Fibroblast of pulmonary artery (primary cell): ENCODE measurements at regions not wholly inside any gene's neighbourhood (a gene's known extent, or its start where the extent isn't known, plus 50 kb on each side); places are given as distances from the start of the nearest gene placed in this dataset.
A peak's percentile ranks its signal among the peaks of the same experiment; 100 is the strongest.

Experiments
- DNase-seq: peaks from one replicate; pipeline ENCODE4 v3.0.0-alpha.2; 2010; ENCODE audit warnings: low read depth
- H3K4me3 ChIP-seq: replicated peaks from 2 replicates; pipeline ENCODE4 v1.5.1; 2011; ENCODE audit warnings: low read depth, mild to moderate bottlenecking, control low read depth, low read length, moderate library complexity
- TF ChIP-seq, protein P1 (sequence below): IDR thresholded peaks from 2 replicates; pipeline ENCODE4 v1.5.1; 2011; ENCODE audit warnings: mild to moderate bottlenecking, control low read depth, low read length, inconsistent platforms; ENCODE audit errors: missing control alignments

DNA sequence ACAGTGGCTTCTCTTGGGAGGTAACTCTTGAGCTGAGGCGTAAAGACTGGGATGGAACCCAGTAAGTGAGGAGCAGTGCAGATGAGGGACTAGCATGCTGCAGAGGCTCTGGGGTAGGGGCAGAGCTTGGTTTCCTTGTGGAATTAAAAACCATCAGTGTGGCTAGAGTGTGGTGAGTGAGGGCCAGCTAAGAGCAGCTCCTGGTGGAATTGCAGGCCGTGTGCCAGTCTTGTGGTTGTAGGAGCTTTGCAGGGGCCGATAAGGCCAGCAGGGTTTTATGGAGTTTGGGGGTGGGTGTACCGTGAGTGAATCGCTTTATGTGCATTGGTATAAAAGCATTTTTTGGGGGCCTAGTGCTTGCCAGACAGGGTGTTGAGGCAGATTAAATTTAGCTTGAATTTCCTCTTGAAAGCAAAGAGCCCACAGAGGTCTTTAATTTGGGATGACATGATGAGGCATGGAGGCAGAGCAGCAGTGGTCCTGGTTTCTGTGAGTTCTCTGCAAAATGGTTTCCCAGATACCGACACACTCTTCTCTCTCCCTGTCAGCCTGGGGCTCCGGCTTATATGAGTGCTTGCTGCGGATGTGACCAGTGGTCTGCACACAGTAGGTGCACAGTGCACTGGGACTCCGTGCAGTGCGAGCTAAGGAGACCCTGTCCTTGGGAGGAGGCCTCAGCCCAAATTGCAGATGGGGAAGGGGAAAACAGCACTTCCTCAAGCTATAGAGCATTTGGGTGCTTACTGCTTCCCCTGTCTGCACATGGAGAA, 176.4 kb upstream of the PITX1 start:
- H3K4me3 ChIP-seq, result no peak overlapping the region
- TF ChIP-seq, protein P1, sequence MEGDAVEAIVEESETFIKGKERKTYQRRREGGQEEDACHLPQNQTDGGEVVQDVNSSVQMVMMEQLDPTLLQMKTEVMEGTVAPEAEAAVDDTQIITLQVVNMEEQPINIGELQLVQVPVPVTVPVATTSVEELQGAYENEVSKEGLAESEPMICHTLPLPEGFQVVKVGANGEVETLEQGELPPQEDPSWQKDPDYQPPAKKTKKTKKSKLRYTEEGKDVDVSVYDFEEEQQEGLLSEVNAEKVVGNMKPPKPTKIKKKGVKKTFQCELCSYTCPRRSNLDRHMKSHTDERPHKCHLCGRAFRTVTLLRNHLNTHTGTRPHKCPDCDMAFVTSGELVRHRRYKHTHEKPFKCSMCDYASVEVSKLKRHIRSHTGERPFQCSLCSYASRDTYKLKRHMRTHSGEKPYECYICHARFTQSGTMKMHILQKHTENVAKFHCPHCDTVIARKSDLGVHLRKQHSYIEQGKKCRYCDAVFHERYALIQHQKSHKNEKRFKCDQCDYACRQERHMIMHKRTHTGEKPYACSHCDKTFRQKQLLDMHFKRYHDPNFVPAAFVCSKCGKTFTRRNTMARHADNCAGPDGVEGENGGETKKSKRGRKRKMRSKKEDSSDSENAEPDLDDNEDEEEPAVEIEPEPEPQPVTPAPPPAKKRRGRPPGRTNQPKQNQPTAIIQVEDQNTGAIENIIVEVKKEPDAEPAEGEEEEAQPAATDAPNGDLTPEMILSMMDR, result no peak
- no peak for DNase-seq

DNA sequence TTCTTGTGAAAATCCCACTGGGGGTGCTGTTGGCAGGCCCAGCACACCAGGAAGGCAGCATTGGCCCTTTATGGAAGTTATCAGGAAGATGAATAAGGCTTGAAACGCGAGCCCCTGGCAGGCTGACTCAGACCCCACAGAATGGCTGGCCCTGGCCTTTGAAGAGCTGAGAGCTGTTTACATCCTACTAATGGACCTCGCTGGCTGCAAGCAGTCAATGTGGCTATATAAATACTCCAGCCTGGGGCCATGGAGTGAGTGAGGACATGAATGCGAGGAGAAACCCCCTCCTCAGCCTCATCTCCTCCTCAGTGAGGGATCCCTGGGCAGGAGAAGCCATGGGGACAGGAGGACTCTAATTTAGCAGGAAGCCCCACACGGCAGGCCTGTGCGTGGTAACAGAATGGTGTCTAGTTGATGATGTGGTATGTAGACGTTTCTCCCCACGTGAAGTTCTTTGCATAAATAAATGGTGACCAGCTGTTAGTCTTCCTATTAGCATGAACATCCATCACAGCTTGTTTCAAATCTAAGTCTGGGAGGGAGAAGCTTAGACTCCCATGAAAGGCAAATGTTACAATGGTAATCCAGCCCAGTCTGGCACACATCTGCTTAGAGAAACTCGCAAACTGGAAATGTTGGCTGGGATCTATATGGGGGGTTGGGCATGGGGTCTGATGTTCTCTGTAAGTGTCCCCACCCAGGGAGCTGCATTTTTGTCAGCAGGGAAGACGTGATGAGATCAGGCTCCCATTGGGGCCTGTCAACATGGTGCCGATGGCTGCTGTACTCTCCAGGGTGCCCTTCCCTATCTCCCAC, 175.1 kb upstream of the PITX1 start:
- no peak overlapping the region for H3K4me3 ChIP-seq
- peak; percentile 93 for DNase-seq
- TF ChIP-seq, protein P1, result peak; percentile 39

DNA sequence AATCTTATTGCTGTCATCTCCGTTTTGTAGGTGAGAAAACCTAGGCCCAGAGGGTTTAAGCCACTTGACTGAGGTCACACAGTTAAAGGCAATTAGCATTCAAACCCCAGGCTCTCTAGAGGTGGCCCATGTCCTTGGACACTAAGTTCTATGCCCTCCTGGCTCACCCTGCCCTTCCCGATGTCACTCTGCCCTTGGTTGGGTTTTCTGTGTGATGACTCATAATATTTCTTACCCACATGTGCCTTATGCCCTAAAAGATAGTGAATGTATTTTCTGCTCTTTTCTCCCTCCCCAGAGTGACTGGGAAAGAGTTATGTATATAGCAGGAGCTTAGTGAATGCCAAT, 174.5 kb upstream of the PITX1 start:
- DNase-seq, result no peak
- TF ChIP-seq, protein P1, result no peak
- no peak overlapping the region for H3K4me3 ChIP-seq

DNA sequence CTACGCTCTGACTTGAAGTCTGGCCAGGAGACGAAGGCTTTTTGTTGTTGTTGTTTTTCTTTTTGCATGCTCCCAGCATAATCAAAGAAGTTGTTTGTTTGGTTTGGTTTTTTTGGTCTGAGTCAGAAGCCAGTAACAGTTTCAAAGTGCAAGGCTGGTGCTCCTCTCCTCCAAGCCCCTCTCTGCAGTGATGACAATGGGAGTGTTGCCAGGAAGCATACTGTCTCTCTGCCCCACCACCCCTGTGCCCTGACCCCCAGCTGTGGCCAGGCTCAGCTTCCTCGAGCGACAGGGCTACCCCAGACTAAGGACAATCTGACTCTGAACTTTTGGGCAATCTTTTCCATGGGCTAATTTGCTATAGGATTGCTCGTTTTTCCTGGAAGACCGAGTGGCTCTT, 173.8 kb upstream of the PITX1 start:
- no peak overlapping the region for H3K4me3 ChIP-seq
- DNase-seq, result no peak
- TF ChIP-seq, protein P1, result no peak

DNA sequence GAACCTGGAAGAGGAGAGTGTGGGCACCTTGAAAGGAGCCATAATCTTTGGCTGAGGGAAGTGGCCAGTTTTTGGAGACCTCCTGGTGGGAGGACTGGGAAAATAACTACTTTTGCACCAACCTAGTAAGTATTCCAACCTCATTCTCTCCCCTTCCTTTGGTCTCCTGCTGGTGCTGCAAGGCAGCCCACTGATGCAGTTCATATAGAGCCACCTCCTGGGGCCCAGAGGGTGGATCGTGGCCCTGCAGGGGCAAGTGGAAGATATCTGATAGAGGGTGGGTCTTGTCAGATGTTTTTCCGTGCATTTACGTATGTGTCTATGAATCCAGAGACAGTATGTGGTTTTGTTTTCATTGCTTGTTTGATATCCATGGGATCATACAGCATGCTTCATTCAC, 172.8 kb upstream of the PITX1 start:
- no peak for DNase-seq
- TF ChIP-seq, protein P1, result no peak

DNA sequence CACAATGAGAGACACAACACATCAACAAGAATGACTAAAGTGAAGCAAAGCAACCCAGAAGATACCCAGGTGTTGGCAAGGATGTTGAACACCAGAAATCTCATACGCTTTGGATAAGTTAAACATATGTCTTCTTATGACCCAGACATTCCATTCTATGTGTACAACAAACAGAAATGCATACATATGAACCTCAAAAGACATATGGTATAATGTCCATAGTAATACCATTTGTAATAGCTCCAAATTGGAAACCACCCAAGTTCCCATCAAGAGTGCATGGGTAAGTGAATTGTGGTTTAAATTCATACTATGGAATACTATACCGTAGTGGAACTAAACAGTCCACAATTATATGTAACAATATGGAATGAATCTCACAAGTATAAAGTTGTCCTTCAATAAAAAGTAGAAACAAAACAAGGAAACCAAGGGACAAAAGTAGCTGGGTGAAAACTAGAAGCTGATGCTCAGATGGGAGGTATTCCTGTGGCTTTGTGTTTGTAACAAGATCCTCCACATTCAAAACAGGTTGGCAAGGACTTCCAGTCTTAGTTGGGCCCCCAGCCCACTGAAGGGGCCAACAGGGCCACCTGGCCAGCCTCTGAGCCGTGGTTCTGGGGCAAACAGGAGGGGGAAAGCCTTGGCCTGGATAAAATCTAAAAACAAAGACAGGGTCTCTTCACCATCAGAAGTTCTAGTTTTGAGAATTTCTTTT, 171.8 kb upstream of the PITX1 start:
- DNase-seq, result no peak

More for the DNA sequence above, 172.8 kb upstream of the PITX1 start:
- H3K4me3 ChIP-seq, result no peak overlapping the region

More for the DNA sequence above, 171.8 kb upstream of the PITX1 start:
- no peak overlapping the region for H3K4me3 ChIP-seq
- TF ChIP-seq, protein P1, result no peak
